HEK293 (cell line): ENCODE measurements at regions not wholly inside any gene's neighbourhood (a gene's known extent, or its start where the extent isn't known, plus 50 kb on each side); places are given as distances from the start of the nearest gene placed in this dataset.

Source experiments
- SETDB1 ChIP-seq: IDR thresholded peaks from one replicate; pipeline ENCODE4 v1.6.1; 2017; ENCODE audit warnings: mild to moderate bottlenecking, low read length, moderate library complexity, mixed read lengths; ENCODE audit not compliant: insufficient read length
- TCF7L2 ChIP-seq: IDR thresholded peaks from 2 replicates; pipeline ENCODE4 v1.6.1; 2011; ENCODE audit warnings: low read depth, mild to moderate bottlenecking, inconsistent platforms, low read length, moderate library complexity, borderline replicate concordance
- ZBTB7A ChIP-seq: fragments of 450-650 bp; formaldehyde crosslinking; IDR thresholded peaks from 2 replicates; pipeline ENCODE4 v1.5.1; 2016; ENCODE audit warnings: low read depth, missing biosample characterization, missing genetic modification characterization
- ZNF138 ChIP-seq: fragments of 450-650 bp; formaldehyde crosslinking; IDR thresholded peaks from 2 replicates; pipeline ENCODE4 v1.5.1; 2016; ENCODE audit warnings: missing biosample characterization, missing genetic modification characterization, borderline replicate concordance
- ZNF174 ChIP-seq: fragments of 450-650 bp; formaldehyde crosslinking; IDR thresholded peaks from 2 replicates; pipeline ENCODE4 v1.5.0; 2017; ENCODE audit warnings: missing biosample characterization, mild to moderate bottlenecking, missing genetic modification characterization
- ZNF302 ChIP-seq: fragments of 450-650 bp; formaldehyde crosslinking; IDR thresholded peaks from 2 replicates; pipeline ENCODE4 v1.5.1; 2016; ENCODE audit warnings: missing biosample characterization, missing genetic modification characterization, low read depth
- ZNF404 ChIP-seq: fragments of 450-650 bp; formaldehyde crosslinking; IDR thresholded peaks from 2 replicates; pipeline ENCODE4 v1.5.1; 2017; ENCODE audit warnings: missing biosample characterization, missing genetic modification characterization
- ZNF521 ChIP-seq: fragments of 450-650 bp; formaldehyde crosslinking; IDR thresholded peaks from 2 replicates; pipeline ENCODE4 v1.5.1; 2017; ENCODE audit warnings: missing biosample characterization, mild to moderate bottlenecking, missing genetic modification characterization
- ZNF837 ChIP-seq: fragments of 450-650 bp; formaldehyde crosslinking; IDR thresholded peaks from 2 replicates; pipeline ENCODE4 v1.5.1; 2016; ENCODE audit warnings: missing biosample characterization, missing genetic modification characterization
- TF ChIP-seq, protein P1 (sequence below): fragments of 450-650 bp; formaldehyde crosslinking; IDR thresholded peaks from 2 replicates; pipeline ENCODE4 v1.5.1; 2016; ENCODE audit warnings: missing biosample characterization, missing genetic modification characterization
- TF ChIP-seq, protein P2 (sequence below): fragments of 450-650 bp; formaldehyde crosslinking; IDR thresholded peaks from 2 replicates; pipeline ENCODE4 v1.5.1; 2016; ENCODE audit warnings: missing biosample characterization, missing genetic modification characterization
- TF ChIP-seq, protein P3 (sequence below): fragments of 450-650 bp; formaldehyde crosslinking; IDR thresholded peaks from 2 replicates; pipeline ENCODE4 v1.5.1; 2016; ENCODE audit warnings: missing biosample characterization, missing genetic modification characterization
- TF ChIP-seq, protein P4 (sequence below): sonication (generic); formaldehyde crosslinking; IDR thresholded peaks from 2 replicates; pipeline ENCODE4 v1.8.1; 2022; ENCODE audit warnings: mild to moderate bottlenecking, moderate library complexity, missing genetic modification reagents
- TF ChIP-seq, protein P5 (sequence below): fragments of 450-650 bp; formaldehyde crosslinking; IDR thresholded peaks from 2 replicates; pipeline ENCODE4 v1.5.1; 2017; ENCODE audit warnings: missing biosample characterization, missing genetic modification characterization

DNA sequence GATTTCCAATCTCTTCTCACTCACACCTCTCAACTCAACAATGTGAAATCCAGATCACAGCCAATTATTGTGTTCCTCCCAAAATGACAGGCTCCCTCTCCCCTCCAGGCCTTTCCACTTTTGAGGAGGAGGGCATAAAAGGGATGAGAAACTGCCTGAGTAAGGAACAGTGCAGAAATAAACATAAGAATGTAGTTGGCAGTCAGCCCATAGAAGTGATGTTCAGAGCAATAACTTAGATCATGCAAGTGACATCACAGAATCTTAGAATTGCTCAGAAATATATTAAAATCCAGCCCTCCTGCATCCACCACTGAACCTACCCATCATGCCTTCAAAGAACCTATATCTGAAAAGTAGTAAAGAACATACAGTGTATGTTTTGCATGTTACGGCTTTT is 299.4 kb upstream of the GADL1 start:
- TF ChIP-seq, protein P1, sequence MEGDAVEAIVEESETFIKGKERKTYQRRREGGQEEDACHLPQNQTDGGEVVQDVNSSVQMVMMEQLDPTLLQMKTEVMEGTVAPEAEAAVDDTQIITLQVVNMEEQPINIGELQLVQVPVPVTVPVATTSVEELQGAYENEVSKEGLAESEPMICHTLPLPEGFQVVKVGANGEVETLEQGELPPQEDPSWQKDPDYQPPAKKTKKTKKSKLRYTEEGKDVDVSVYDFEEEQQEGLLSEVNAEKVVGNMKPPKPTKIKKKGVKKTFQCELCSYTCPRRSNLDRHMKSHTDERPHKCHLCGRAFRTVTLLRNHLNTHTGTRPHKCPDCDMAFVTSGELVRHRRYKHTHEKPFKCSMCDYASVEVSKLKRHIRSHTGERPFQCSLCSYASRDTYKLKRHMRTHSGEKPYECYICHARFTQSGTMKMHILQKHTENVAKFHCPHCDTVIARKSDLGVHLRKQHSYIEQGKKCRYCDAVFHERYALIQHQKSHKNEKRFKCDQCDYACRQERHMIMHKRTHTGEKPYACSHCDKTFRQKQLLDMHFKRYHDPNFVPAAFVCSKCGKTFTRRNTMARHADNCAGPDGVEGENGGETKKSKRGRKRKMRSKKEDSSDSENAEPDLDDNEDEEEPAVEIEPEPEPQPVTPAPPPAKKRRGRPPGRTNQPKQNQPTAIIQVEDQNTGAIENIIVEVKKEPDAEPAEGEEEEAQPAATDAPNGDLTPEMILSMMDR (tag by site-specific recombination): no peak
- TF ChIP-seq ZNF837 (tag by site-specific recombination) (no peak), ZBTB7A (no peak), ZNF138 (tag by site-specific recombination) (no peak), ZNF302 (tag by site-specific recombination) (no peak), SETDB1 (no peak), ZNF521 (tag by site-specific recombination) (no peak), ZNF404 (tag by site-specific recombination) (no peak), TCF7L2 (no peak), ZNF174 (tag by site-specific recombination) (no peak)
- TF ChIP-seq, protein P2, sequence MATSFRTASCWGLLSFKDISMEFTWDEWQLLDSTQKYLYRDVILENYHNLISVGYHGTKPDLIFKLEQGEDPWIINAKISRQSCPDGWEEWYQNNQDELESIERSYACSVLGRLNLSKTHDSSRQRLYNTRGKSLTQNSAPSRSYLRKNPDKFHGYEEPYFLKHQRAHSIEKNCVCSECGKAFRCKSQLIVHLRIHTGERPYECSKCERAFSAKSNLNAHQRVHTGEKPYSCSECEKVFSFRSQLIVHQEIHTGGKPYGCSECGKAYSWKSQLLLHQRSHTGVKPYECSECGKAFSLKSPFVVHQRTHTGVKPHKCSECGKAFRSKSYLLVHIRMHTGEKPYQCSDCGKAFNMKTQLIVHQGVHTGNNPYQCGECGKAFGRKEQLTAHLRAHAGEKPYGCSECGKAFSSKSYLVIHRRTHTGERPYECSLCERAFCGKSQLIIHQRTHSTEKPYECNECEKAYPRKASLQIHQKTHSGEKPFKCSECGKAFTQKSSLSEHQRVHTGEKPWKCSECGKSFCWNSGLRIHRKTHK: no peak
- TF ChIP-seq, protein P3, sequence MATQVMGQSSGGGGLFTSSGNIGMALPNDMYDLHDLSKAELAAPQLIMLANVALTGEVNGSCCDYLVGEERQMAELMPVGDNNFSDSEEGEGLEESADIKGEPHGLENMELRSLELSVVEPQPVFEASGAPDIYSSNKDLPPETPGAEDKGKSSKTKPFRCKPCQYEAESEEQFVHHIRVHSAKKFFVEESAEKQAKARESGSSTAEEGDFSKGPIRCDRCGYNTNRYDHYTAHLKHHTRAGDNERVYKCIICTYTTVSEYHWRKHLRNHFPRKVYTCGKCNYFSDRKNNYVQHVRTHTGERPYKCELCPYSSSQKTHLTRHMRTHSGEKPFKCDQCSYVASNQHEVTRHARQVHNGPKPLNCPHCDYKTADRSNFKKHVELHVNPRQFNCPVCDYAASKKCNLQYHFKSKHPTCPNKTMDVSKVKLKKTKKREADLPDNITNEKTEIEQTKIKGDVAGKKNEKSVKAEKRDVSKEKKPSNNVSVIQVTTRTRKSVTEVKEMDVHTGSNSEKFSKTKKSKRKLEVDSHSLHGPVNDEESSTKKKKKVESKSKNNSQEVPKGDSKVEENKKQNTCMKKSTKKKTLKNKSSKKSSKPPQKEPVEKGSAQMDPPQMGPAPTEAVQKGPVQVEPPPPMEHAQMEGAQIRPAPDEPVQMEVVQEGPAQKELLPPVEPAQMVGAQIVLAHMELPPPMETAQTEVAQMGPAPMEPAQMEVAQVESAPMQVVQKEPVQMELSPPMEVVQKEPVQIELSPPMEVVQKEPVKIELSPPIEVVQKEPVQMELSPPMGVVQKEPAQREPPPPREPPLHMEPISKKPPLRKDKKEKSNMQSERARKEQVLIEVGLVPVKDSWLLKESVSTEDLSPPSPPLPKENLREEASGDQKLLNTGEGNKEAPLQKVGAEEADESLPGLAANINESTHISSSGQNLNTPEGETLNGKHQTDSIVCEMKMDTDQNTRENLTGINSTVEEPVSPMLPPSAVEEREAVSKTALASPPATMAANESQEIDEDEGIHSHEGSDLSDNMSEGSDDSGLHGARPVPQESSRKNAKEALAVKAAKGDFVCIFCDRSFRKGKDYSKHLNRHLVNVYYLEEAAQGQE (tag by site-specific recombination): no peak
- TF ChIP-seq, protein P4, sequence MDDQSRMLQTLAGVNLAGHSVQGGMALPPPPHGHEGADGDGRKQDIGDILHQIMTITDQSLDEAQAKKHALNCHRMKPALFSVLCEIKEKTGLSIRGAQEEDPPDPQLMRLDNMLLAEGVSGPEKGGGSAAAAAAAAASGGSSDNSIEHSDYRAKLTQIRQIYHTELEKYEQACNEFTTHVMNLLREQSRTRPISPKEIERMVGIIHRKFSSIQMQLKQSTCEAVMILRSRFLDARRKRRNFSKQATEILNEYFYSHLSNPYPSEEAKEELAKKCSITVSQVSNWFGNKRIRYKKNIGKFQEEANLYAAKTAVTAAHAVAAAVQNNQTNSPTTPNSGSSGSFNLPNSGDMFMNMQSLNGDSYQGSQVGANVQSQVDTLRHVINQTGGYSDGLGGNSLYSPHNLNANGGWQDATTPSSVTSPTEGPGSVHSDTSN (CRISPR knock-in tag): no peak
- TF ChIP-seq, protein P5, sequence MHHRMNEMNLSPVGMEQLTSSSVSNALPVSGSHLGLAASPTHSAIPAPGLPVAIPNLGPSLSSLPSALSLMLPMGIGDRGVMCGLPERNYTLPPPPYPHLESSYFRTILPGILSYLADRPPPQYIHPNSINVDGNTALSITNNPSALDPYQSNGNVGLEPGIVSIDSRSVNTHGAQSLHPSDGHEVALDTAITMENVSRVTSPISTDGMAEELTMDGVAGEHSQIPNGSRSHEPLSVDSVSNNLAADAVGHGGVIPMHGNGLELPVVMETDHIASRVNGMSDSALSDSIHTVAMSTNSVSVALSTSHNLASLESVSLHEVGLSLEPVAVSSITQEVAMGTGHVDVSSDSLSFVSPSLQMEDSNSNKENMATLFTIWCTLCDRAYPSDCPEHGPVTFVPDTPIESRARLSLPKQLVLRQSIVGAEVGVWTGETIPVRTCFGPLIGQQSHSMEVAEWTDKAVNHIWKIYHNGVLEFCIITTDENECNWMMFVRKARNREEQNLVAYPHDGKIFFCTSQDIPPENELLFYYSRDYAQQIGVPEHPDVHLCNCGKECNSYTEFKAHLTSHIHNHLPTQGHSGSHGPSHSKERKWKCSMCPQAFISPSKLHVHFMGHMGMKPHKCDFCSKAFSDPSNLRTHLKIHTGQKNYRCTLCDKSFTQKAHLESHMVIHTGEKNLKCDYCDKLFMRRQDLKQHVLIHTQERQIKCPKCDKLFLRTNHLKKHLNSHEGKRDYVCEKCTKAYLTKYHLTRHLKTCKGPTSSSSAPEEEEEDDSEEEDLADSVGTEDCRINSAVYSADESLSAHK (tag by site-specific recombination): no peak
